Astrocyte (in vitro differentiated cells and primary cell): ENCODE measurements at regions not wholly inside any gene's neighbourhood (a gene's known extent, or its start where the extent isn't known, plus 50 kb on each side); places are given as distances from the start of the nearest gene placed in this dataset.

Experiments
- DNase-seq: peaks from one replicate; pipeline ENCODE4 v3.0.0-alpha.2; 2010; ENCODE audit warnings: low read depth
- FAIRE-seq: peaks from 2 replicates; lab custom pipeline; 2011; peaks lifted over from hg19 to GRCh38; lab: Jason Lieb, UNC
- H2AFZ ChIP-seq: 2 replicates; pipeline ENCODE4 v1.6.0; 2012; ENCODE audit warnings: low read depth, low read length, inconsistent platforms
- H3K27ac ChIP-seq: 2 replicates; pipeline ENCODE4 v1.5.1; 2011; ENCODE audit warnings: low read depth, low read length, inconsistent platforms
- H3K27me3 ChIP-seq: 2 replicates; pipeline ENCODE4 v1.6.0; 2011; ENCODE audit warnings: low read length, inconsistent platforms; ENCODE audit not compliant: insufficient read depth
- H3K36me3 ChIP-seq: 2 replicates; pipeline ENCODE4 v1.5.1; 2011; ENCODE audit warnings: low read length, inconsistent platforms; ENCODE audit not compliant: insufficient read depth
- H3K4me1 ChIP-seq: 2 replicates; pipeline ENCODE4 v1.5.1; 2011; ENCODE audit warnings: low read length, inconsistent platforms; ENCODE audit not compliant: insufficient read depth
- H3K4me2 ChIP-seq: 2 replicates; pipeline ENCODE4 v1.6.0; 2012; ENCODE audit warnings: low read length, inconsistent platforms
- H3K4me3 ChIP-seq: 2 replicates; pipeline ENCODE4 v1.5.1; 2011; ENCODE audit warnings: low read depth, mild to moderate bottlenecking, low read length, inconsistent platforms; ENCODE audit not compliant: insufficient read depth
- H3K79me2 ChIP-seq: 2 replicates; pipeline ENCODE4 v1.6.0; 2012; ENCODE audit warnings: mild to moderate bottlenecking, low read length, inconsistent platforms; ENCODE audit not compliant: insufficient read depth
- H3K9ac ChIP-seq: 2 replicates; pipeline ENCODE4 v1.6.0; 2012; ENCODE audit warnings: mild to moderate bottlenecking, low read length, inconsistent platforms
- H3K9me3 ChIP-seq: 2 replicates; pipeline ENCODE4 v1.5.1; 2012; ENCODE audit warnings: low read depth, mild to moderate bottlenecking, low read length, inconsistent platforms; ENCODE audit not compliant: insufficient read depth
- H4K20me1 ChIP-seq: 2 replicates; pipeline ENCODE4 v1.6.0; 2012; ENCODE audit warnings: low read length, inconsistent platforms; ENCODE audit not compliant: insufficient read depth
- H3K27ac Mint-ChIP-seq: one replicate; pipeline ENCODE4 v1.8.0; 2021; ENCODE audit warnings: mild to moderate bottlenecking, mixed read lengths; ENCODE audit not compliant: unreplicated experiment
- H3K27me3 Mint-ChIP-seq: one replicate; pipeline ENCODE4 v1.8.0; 2021; ENCODE audit warnings: low read depth, mixed read lengths; ENCODE audit not compliant: unreplicated experiment
- H3K36me3 Mint-ChIP-seq: one replicate; pipeline ENCODE4 v1.8.0; 2021; ENCODE audit warnings: low read depth, mixed read lengths; ENCODE audit not compliant: unreplicated experiment
- H3K4me1 Mint-ChIP-seq: one replicate; pipeline ENCODE4 v1.8.0; 2021; ENCODE audit warnings: low read depth, mixed read lengths; ENCODE audit not compliant: unreplicated experiment
- H3K4me3 Mint-ChIP-seq: one replicate; pipeline ENCODE4 v1.8.0; 2021; ENCODE audit warnings: mild to moderate bottlenecking, moderate library complexity, mixed read lengths; ENCODE audit not compliant: unreplicated experiment
- H3K9me3 Mint-ChIP-seq: one replicate; pipeline ENCODE4 v1.8.0; 2021; ENCODE audit warnings: mild to moderate bottlenecking, mixed read lengths; ENCODE audit not compliant: unreplicated experiment
- EZH2 ChIP-seq: IDR thresholded peaks from 2 replicates; pipeline ENCODE4 v1.6.1; 2012; ENCODE audit warnings: mild to moderate bottlenecking, low read length, inconsistent platforms; ENCODE audit not compliant: insufficient read depth
- TF ChIP-seq, protein P1 (sequence below): IDR thresholded peaks from 2 replicates; pipeline ENCODE4 v1.5.1; 2011; ENCODE audit warnings: low read depth, mild to moderate bottlenecking, inconsistent platforms, low read length, moderate library complexity; ENCODE audit not compliant: insufficient read depth

DNA sequence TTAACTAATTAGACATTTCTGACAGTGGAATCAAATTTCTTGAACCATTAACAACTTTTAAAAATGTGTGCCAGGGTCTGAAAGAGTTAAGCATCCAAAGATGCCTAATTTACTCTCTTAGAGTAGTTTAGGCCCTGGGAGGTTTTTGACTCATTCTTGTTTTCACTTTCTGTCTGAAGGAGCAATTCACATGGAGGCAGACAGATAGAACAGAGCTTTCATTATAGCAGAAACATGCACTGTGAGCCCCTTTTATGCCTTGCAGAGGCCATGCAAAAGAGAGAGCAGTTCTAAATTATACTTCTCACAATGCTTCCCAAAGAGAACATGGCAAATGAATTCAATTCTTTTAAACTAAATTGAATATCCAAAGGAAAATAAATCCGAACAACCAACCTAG, 554.8 kb downstream of the MFSD1 start:
- H3K4me2 ChIP-seq: no peak overlapping the region
- H3K4me1 ChIP-seq: no peaks in the 10 kb centered on the region
- no peak for FAIRE-seq
- Mint-ChIP-seq H3K27me3 (no peaks in the 10 kb centered on the region), H3K4me1 (peaks cover 15% of the 10 kb centered on the region), H3K36me3 (no peaks in the 10 kb centered on the region), H3K9me3 (no peaks in the 10 kb centered on the region), H3K27ac (no peak overlapping the region), H3K4me3 (no peak overlapping the region)
- no peaks in the 10 kb centered on the region for H3K27me3 ChIP-seq
- no peak overlapping the region for H3K9ac ChIP-seq
- no peaks in the 10 kb centered on the region for H4K20me1 ChIP-seq
- no peak for DNase-seq
- H3K4me3 ChIP-seq: no peak overlapping the region
- H3K79me2 ChIP-seq: no peaks in the 10 kb centered on the region
- no peaks in the 10 kb centered on the region for H3K36me3 ChIP-seq
- no peak overlapping the region for H2AFZ ChIP-seq
- TF ChIP-seq, protein P1, sequence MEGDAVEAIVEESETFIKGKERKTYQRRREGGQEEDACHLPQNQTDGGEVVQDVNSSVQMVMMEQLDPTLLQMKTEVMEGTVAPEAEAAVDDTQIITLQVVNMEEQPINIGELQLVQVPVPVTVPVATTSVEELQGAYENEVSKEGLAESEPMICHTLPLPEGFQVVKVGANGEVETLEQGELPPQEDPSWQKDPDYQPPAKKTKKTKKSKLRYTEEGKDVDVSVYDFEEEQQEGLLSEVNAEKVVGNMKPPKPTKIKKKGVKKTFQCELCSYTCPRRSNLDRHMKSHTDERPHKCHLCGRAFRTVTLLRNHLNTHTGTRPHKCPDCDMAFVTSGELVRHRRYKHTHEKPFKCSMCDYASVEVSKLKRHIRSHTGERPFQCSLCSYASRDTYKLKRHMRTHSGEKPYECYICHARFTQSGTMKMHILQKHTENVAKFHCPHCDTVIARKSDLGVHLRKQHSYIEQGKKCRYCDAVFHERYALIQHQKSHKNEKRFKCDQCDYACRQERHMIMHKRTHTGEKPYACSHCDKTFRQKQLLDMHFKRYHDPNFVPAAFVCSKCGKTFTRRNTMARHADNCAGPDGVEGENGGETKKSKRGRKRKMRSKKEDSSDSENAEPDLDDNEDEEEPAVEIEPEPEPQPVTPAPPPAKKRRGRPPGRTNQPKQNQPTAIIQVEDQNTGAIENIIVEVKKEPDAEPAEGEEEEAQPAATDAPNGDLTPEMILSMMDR: no peak
- TF ChIP-seq EZH2: no peak
- H3K27ac ChIP-seq: no peak overlapping the region
- H3K9me3 ChIP-seq: no peaks in the 10 kb centered on the region

DNA sequence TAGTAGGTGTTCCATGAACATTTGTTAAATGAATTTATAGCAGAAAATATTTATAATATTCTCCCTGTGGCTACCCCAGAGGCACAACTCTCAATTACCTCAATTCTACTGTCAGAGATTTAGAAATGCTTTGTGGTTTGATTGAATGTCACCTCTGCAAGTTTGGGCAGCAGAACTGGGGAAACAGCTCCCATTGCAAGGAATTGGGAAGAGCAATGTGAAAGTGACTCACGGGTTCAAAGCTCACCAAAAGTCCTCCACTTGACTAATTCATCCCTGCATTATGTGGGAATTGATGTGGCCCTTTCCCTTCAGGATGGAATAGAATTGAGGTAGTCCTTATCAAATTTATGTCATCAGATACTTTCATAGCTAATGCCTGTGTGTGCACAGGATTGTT, 562.7 kb downstream of the MFSD1 start:
- H3K27ac Mint-ChIP-seq: no peak overlapping the region
- no peak overlapping the region for H3K4me3 Mint-ChIP-seq

DNA sequence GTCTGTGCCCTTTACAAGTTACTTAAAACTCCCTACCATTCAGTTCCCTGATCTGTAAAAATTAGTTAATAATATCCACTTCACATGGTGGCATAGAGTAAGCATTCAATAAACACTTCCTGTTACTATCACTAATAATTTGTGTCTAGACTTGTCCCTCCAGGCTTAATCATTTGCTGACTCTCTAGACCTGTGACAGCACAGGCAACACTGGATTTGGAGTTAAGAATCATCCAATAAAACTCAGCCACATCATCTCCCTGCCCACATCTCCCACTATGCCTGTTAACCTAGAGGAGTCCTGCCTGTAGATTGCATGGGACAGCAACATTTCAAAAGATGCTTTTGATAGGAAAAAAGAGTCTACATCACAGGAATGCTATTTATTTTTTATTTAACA, 564.6 kb downstream of the MFSD1 start:
- no peak for DNase-seq
- H3K27me3 Mint-ChIP-seq: peaks cover 6% of the 10 kb centered on the region
- TF ChIP-seq EZH2: no peak
- TF ChIP-seq, protein P1: no peak
- H3K4me2 ChIP-seq: no peak overlapping the region
- H3K36me3 Mint-ChIP-seq: no peaks in the 10 kb centered on the region
- no peaks in the 10 kb centered on the region for H3K4me1 ChIP-seq
- H3K27me3 ChIP-seq: no peaks in the 10 kb centered on the region
- H3K9me3 Mint-ChIP-seq: peaks cover 6% of the 10 kb centered on the region
- no peaks in the 10 kb centered on the region for H3K36me3 ChIP-seq
- H3K4me3 ChIP-seq: no peak overlapping the region
- H3K27ac ChIP-seq: no peak overlapping the region
- no peaks in the 10 kb centered on the region for H3K79me2 ChIP-seq
- no peak overlapping the region for H2AFZ ChIP-seq
- no peaks in the 10 kb centered on the region for H3K9me3 ChIP-seq
- H3K4me1 Mint-ChIP-seq: no peaks in the 10 kb centered on the region
- no peak for FAIRE-seq
- H4K20me1 ChIP-seq: no peaks in the 10 kb centered on the region
- no peak overlapping the region for H3K27ac Mint-ChIP-seq
- no peak overlapping the region for H3K9ac ChIP-seq
- H3K4me3 Mint-ChIP-seq: no peak overlapping the region

More for the DNA sequence above, 562.7 kb downstream of the MFSD1 start:
- FAIRE-seq (no peak), DNase-seq (no peak)
- H3K9ac ChIP-seq: no peak overlapping the region
- H3K27me3 ChIP-seq: no peaks in the 10 kb centered on the region
- peaks cover 6% of the 10 kb centered on the region for H3K27me3 Mint-ChIP-seq
- H3K9me3 Mint-ChIP-seq: peaks cover 3% of the 10 kb centered on the region
- H3K4me1 ChIP-seq: no peaks in the 10 kb centered on the region
- no peak overlapping the region for H2AFZ ChIP-seq
- H3K4me3 ChIP-seq: no peak overlapping the region
- H3K4me1 Mint-ChIP-seq: no peaks in the 10 kb centered on the region
- no peak overlapping the region for H3K4me2 ChIP-seq
- no peaks in the 10 kb centered on the region for H4K20me1 ChIP-seq
- H3K79me2 ChIP-seq: no peaks in the 10 kb centered on the region
- H3K27ac ChIP-seq: no peak overlapping the region
- TF ChIP-seq, protein P1: no peak
- TF ChIP-seq EZH2: no peak
- H3K36me3 ChIP-seq: no peaks in the 10 kb centered on the region
- no peaks in the 10 kb centered on the region for H3K36me3 Mint-ChIP-seq
- no peaks in the 10 kb centered on the region for H3K9me3 ChIP-seq
